ENCODE measurements at regions not wholly inside any gene's neighbourhood (a gene's known extent, or its start where the extent isn't known, plus 50 kb on each side); places are given as distances from the start of the nearest gene placed in this dataset.

DNA sequence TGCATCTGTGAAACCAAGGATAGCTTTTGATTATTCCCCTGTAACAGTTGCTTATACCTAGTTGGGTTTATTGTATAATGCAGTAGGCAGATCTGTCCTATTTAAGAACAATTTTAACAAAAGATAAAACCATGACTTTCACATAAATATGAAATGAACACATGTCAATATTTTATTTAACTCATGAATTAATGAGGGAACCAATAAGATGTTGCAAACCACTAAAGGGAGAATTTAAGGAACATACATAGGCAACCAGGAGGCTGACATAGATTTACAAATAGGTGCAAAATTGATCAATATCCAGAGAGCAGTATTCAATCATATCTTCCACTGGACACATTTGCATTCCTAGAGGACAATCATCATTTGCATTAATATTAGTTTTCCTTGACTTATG, 280.0 kb upstream of the BRINP1 start:
- Histone ChIP-seq H3K27me3 (ENCODE audit: control insufficient read depth, insufficient read depth, low read length) (no peaks in the 10 kb centered on the region), H3K4me3 (ENCODE audit: low read depth, low read length) (no peak overlapping the region), H3K9me3 (ENCODE audit: control insufficient read depth, insufficient read depth, low read length) (peaks cover 10% of the 10 kb centered on the region), H3K27ac (ENCODE audit: low read depth, low read length) (no peak overlapping the region)
- ChIA-PET POLR2A (no interaction called here), CTCF (no interaction called here)
- DNase-seq (ENCODE audit: low read depth, low spot score): no peak
- no peak for TF ChIP-seq CTCF (IDR thresholded peaks at IDR 0.05; ENCODE audit: low read depth, low read length)

DNA sequence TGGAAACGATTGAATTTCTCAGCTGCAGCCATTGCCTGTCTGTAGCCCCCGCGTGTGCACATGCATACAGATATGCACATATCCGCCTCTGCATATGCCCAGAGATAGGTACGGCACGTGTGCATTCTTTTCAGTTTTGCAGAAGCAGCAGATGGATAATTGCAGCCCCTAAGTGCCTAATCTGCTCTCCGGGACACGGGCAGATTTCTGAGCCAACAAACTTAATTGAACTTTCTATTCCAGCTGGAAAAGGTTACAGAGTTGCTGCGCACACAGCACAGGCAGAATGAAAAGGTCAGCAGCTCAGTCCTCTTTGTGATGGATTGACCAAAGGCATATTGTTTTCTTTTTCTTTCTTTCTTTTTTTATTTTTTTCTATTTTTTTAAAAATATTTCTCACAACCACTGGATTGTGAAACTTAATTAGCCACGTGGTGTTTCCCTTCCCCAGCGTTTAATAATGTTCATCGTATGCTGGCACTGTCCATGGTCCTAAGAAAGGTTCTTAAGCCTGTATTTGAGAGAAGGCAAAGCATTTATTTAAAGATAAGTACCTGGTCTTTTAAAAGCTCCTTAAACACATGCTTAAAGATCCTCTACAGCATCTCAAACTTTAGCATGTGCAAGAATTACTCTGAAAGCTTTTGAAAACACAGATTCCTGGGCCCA, 270.2 kb upstream of the BRINP1 start:
- no peaks in the 10 kb centered on the region for H3K27me3 ChIP-seq (ENCODE audit: control insufficient read depth, insufficient read depth, low read length)

DNA sequence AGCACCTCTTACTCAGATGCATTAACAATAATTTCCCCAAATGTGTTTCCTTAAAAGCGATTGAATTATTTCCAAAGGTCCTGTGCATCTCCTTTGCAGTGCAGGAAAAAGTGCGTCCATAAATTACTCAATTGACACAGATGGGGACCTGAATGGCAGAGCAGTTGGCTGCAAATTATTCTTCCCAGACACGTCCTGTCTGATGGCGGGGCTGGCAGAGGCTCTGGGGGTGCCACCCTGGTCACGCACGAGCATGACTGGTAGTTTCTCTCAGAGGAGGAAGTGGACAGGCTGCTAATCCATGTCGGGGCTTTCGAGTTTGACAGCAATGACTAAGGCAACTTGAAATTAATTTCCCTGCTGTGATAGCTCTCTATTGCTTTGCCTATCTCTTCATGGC, 264.8 kb upstream of the BRINP1 start:
- DNase-seq (ENCODE audit: low read depth, low spot score): no peak
- TF ChIP-seq CTCF (IDR thresholded peaks at IDR 0.05; ENCODE audit: low read depth, low read length): no peak
- Histone ChIP-seq H3K4me3 (ENCODE audit: low read depth, low read length) (no peak overlapping the region), H3K9me3 (ENCODE audit: control insufficient read depth, insufficient read depth, low read length) (peaks cover 24% of the 10 kb centered on the region), H3K27me3 (ENCODE audit: control insufficient read depth, insufficient read depth, low read length) (no peaks in the 10 kb centered on the region), H3K27ac (ENCODE audit: low read depth, low read length) (no peak overlapping the region)
- POLR2A ChIA-PET: no interaction called here
- CTCF ChIA-PET: no interaction called here

More for the DNA sequence above, 270.2 kb upstream of the BRINP1 start:
- TF ChIP-seq CTCF (IDR thresholded peaks at IDR 0.05; ENCODE audit: low read depth, low read length): no peak
- H3K27ac ChIP-seq (ENCODE audit: low read depth, low read length): no peak overlapping the region
- no peak for DNase-seq (ENCODE audit: low read depth, low spot score)
- ChIA-PET POLR2A (no interaction called here), CTCF (no interaction called here)
- H3K4me3 ChIP-seq (ENCODE audit: low read depth, low read length): no peak overlapping the region
- H3K9me3 ChIP-seq (ENCODE audit: control insufficient read depth, insufficient read depth, low read length): peaks cover 12% of the 10 kb centered on the region; the same call in 1 of the 2 replicates

DNA sequence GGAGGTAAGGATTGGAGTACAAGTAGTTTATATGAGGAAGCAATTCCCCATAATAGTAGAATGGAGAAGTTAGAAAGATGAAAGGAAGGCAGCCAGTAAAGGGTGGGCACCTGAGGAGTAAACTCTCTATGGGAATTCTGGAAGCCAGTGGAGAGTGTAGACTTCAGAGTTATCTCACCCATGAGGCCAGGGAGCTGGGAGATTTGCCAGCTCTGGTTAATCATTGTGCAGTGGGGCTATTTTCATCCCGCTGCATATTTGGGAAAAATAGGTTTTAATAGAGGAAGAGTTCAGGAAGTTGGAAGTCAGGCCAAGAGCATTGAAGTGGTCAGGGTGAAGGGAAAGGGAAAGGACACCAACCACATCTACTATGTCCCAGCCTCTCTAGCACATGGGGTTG, 242.3 kb upstream of the BRINP1 start:
- CTCF ChIA-PET: no interaction called here
- Histone ChIP-seq H3K4me3 (ENCODE audit: low read depth, low read length) (no peak overlapping the region), H3K27ac (ENCODE audit: low read depth, low read length) (no peak overlapping the region), H3K27me3 (ENCODE audit: control insufficient read depth, insufficient read depth, low read length) (no peaks in the 10 kb centered on the region), H3K9me3 (ENCODE audit: control insufficient read depth, insufficient read depth, low read length) (peaks cover 10% of the 10 kb centered on the region; the same call in 1 of the 2 replicates)
- POLR2A ChIA-PET: no interaction called here
- DNase-seq (ENCODE audit: low read depth, low spot score): no peak
- TF ChIP-seq CTCF (IDR thresholded peaks at IDR 0.05; ENCODE audit: low read depth, low read length): no peak

GRCh38 chr9:119609277-119609971, 240.2 kb upstream of the BRINP1 start:
- ChIA-PET CTCF (no interaction called here), POLR2A (no interaction called here)
- Histone ChIP-seq H3K27me3 (ENCODE audit: control insufficient read depth, insufficient read depth, low read length) (no peaks in the 10 kb centered on the region), H3K4me3 (ENCODE audit: low read depth, low read length) (no peak overlapping the region), H3K9me3 (ENCODE audit: control insufficient read depth, insufficient read depth, low read length) (peaks cover 5% of the 10 kb centered on the region; the same call in 1 of the 2 replicates), H3K27ac (ENCODE audit: low read depth, low read length) (no peak overlapping the region)
- DNase-seq (ENCODE audit: low read depth, low spot score): no peak
- no peak for TF ChIP-seq CTCF (IDR thresholded peaks at IDR 0.05; ENCODE audit: low read depth, low read length)

All from AG04450 (cell line).